ENCODE measurements at regions not wholly inside any gene's neighbourhood (a gene's known extent, or its start where the extent isn't known, plus 50 kb on each side); places are given as distances from the start of the nearest gene placed in this dataset.

- H3K27me3 Mint-ChIP-seq (ENCODE audit: unreplicated experiment), result peaks cover 2% of the 10 kb centered on the region
- no peaks in the 10 kb centered on the region for H3K4me1 Mint-ChIP-seq (ENCODE audit: low read depth, unreplicated experiment)
- H3K27ac Mint-ChIP-seq (ENCODE audit: unreplicated experiment), result no peak overlapping the region
- peaks cover 1% of the 10 kb centered on the region for H3K9me3 Mint-ChIP-seq (ENCODE audit: unreplicated experiment)
- no peak for TF ChIP-seq CTCF (IDR thresholded peaks at IDR 0.05; ENCODE audit: partially characterized antibody, unreplicated experiment)
- DNase-seq, result no peak
- H3K4me3 Mint-ChIP-seq (ENCODE audit: unreplicated experiment), result no peak overlapping the region
- no peaks in the 10 kb centered on the region for H3K36me3 Mint-ChIP-seq (ENCODE audit: unreplicated experiment)
Measured at GRCh38 chr13:105735281-105735680, 800.2 kb downstream of the EFNB2 start.

GRCh38 chr13:105732806-105733529, 802.5 kb downstream of the EFNB2 start:
- no peaks in the 10 kb centered on the region for H3K4me1 Mint-ChIP-seq (ENCODE audit: low read depth, unreplicated experiment)
- no peaks in the 10 kb centered on the region for H3K27me3 Mint-ChIP-seq (ENCODE audit: unreplicated experiment)
- no peak overlapping the region for H3K4me3 Mint-ChIP-seq (ENCODE audit: unreplicated experiment)
- no peak for TF ChIP-seq CTCF (IDR thresholded peaks at IDR 0.05; ENCODE audit: partially characterized antibody, unreplicated experiment)
- no peak overlapping the region for H3K27ac Mint-ChIP-seq (ENCODE audit: unreplicated experiment)
- DNase-seq, result no peak
- no peaks in the 10 kb centered on the region for H3K36me3 Mint-ChIP-seq (ENCODE audit: unreplicated experiment)
- peaks cover 1% of the 10 kb centered on the region for H3K9me3 Mint-ChIP-seq (ENCODE audit: unreplicated experiment)

GRCh38 chr13:105725887-105726286, 809.6 kb downstream of the EFNB2 start:
- H3K4me1 Mint-ChIP-seq (ENCODE audit: low read depth, unreplicated experiment), result no peaks in the 10 kb centered on the region
- H3K27me3 Mint-ChIP-seq (ENCODE audit: unreplicated experiment), result no peaks in the 10 kb centered on the region
- no peaks in the 10 kb centered on the region for H3K36me3 Mint-ChIP-seq (ENCODE audit: unreplicated experiment)
- H3K4me3 Mint-ChIP-seq (ENCODE audit: unreplicated experiment), result no peak overlapping the region
- H3K27ac Mint-ChIP-seq (ENCODE audit: unreplicated experiment), result no peak overlapping the region
- no peak for TF ChIP-seq CTCF (IDR thresholded peaks at IDR 0.05; ENCODE audit: partially characterized antibody, unreplicated experiment)
- no peak for DNase-seq
- no peaks in the 10 kb centered on the region for H3K9me3 Mint-ChIP-seq (ENCODE audit: unreplicated experiment)

- Mint-ChIP-seq H3K36me3 (ENCODE audit: unreplicated experiment) (no peaks in the 10 kb centered on the region), H3K4me1 (ENCODE audit: low read depth, unreplicated experiment) (no peaks in the 10 kb centered on the region), H3K27me3 (ENCODE audit: unreplicated experiment) (no peaks in the 10 kb centered on the region), H3K9me3 (ENCODE audit: unreplicated experiment) (no peaks in the 10 kb centered on the region), H3K27ac (ENCODE audit: unreplicated experiment) (no peak overlapping the region), H3K4me3 (ENCODE audit: unreplicated experiment) (no peak overlapping the region)
- no peak for TF ChIP-seq CTCF (IDR thresholded peaks at IDR 0.05; ENCODE audit: partially characterized antibody, unreplicated experiment)
- DNase-seq, result no peak
Measured at GRCh38 chr13:105721016-105721415, 814.4 kb downstream of the EFNB2 start.

- H3K27me3 Mint-ChIP-seq (ENCODE audit: unreplicated experiment), result no peaks in the 10 kb centered on the region
- H3K4me3 Mint-ChIP-seq (ENCODE audit: unreplicated experiment), result no peak overlapping the region
- H3K27ac Mint-ChIP-seq (ENCODE audit: unreplicated experiment), result no peak overlapping the region
- no peaks in the 10 kb centered on the region for H3K4me1 Mint-ChIP-seq (ENCODE audit: low read depth, unreplicated experiment)
- H3K36me3 Mint-ChIP-seq (ENCODE audit: unreplicated experiment), result no peaks in the 10 kb centered on the region
- no peak for TF ChIP-seq CTCF (IDR thresholded peaks at IDR 0.05; ENCODE audit: partially characterized antibody, unreplicated experiment)
- no peak for DNase-seq
- no peaks in the 10 kb centered on the region for H3K9me3 Mint-ChIP-seq (ENCODE audit: unreplicated experiment)
Measured at GRCh38 chr13:105719859-105720258, 815.6 kb downstream of the EFNB2 start.
